ENCODE measurements at regions not wholly inside any gene's neighbourhood (a gene's known extent, or its start where the extent isn't known, plus 50 kb on each side); places are given as distances from the start of the nearest gene placed in this dataset.

DNA sequence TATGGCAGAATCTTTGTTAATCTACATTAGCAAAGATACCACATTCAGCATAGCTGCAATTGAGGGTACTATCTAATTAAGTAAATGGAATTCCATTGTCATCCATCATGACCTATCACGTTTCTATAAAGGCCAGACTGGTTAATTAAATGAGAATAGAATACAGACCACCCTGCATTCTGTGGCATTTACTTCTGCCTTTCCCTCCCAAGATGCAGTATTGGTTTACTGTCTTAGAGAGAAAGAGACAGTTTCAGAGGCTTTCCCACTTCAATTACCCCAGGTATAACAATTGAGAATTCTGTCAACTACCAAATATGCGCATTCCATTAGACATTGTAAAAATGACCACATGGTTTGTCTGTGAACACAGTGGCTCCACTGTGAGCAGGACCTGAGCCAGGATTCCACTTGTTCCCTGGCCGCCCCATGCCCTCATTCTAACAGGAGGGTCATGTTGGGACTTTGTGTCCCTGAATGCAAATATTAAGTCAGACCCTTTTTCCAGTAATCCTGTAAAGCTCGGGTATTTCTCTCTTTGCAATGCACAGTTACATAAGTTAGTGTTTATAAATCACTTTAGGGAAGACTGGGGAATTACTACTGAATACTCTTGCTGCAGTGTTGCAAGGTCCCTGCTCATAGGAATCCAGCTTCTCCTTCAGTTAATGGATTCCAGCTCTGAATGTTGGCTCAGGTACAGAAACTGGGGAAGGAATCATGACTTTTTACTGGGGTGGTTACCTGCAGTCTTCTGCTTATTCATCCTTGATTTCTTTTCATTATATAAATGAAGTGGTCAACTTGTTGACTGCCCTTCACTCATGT is 261.0 kb downstream of the PDGFC start:
- Histone ChIP-seq H3K4me2 (no peak overlapping the region), H3K27ac (no peak overlapping the region), H3K4me1 (no peaks in the 10 kb centered on the region), H3K4me3 (no peak overlapping the region), H3K9me3 (no peaks in the 10 kb centered on the region)
- POLR2A ChIA-PET, result no interaction called here
- DNase-seq (ENCODE audit: low read depth in 1 of 2, low spot score in 1 of 2), result no peak
- no peak for ATAC-seq
- CTCF ChIA-PET, result no interaction called here
- no peak for FAIRE-seq
- WGBS (ENCODE audit: missing lambda C conversion rate), result 50% methylated on average over 4 of the region's 4 CpGs
- TF ChIP-seq EHF (CRISPR knock-in tag; IDR thresholded peaks at IDR 0.05) (no peak), MYC (IDR thresholded peaks at IDR 0.05; ENCODE audit: borderline replicate concordance, low read length) (no peak), CHD4 (IDR thresholded peaks at IDR 0.05; ENCODE audit: borderline replicate concordance) (no peak)
- TF ChIP-seq, protein P1, sequence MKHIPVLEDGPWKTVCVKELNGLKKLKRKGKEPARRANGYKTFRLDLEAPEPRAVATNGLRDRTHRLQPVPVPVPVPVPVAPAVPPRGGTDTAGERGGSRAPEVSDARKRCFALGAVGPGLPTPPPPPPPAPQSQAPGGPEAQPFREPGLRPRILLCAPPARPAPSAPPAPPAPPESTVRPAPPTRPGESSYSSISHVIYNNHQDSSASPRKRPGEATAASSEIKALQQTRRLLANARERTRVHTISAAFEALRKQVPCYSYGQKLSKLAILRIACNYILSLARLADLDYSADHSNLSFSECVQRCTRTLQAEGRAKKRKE (CRISPR knock-in tag; IDR thresholded peaks at IDR 0.05; ENCODE audit: low read depth), result no peak

DNA sequence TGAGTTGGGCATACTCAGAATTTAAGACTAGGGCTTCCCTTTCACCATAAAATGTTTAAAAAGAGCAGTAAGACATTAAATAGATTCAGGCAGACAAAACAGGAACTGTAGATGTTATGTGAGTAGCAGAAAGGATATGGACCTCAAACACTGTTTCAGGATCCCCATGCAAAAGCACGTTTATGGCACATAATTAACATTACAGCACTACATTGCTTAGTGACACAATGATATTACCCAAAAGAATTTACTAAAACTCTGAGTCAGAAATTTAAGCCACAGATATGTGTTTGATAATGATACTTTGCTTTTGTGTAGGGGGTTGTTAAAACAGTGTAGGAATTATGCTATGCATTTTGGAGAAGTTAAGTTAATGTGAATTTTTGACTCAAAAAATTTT is 266.3 kb downstream of the PDGFC start:
- Histone ChIP-seq H3K9me3 (no peaks in the 10 kb centered on the region), H3K4me1 (no peaks in the 10 kb centered on the region), H3K4me2 (no peak overlapping the region), H3K27ac (no peak overlapping the region), H3K4me3 (no peak overlapping the region)
- ChIA-PET POLR2A (no interaction called here), CTCF (no interaction called here)
- FAIRE-seq (no peak), DNase-seq (ENCODE audit: low read depth in 1 of 2, low spot score in 1 of 2) (no peak), ATAC-seq (no peak)
- TF ChIP-seq BHLHE40 (IDR thresholded peaks at IDR 0.05; ENCODE audit: low read depth, low read length) (no peak), HOXA7 (CRISPR knock-in tag; IDR thresholded peaks at IDR 0.05) (no peak)
- 6% methylated on average over 1 of the region's 1 CpG for WGBS (ENCODE audit: missing lambda C conversion rate)

DNA sequence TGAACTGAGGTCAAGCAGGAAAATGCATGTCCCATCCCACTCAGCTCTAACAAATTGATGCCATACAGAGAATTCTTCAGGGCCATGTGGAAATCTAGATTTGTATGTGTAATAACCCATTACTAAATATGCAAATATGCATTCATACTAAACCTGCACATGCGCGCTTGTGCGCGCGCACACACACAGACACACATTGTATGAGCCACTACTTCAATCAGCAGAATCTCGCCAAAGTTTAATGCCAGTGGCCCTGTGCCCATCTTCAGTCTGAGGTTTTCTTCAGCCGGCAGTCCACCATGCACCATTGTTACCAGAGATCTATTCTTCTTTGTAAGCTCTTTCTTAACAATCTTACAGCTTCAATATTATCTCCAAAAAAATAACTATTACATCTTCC is 276.4 kb downstream of the PDGFC start:
- ATAC-seq (no peak), DNase-seq (ENCODE audit: low read depth in 1 of 2, low spot score in 1 of 2) (no peak), FAIRE-seq (no peak)
- WGBS (ENCODE audit: missing lambda C conversion rate), result 85% methylated on average over 7 of the region's 7 CpGs
- ChIA-PET CTCF (no interaction called here), POLR2A (no interaction called here)
- Histone ChIP-seq H3K4me3 (no peak overlapping the region), H3K4me1 (no peaks in the 10 kb centered on the region), H3K27ac (no peak overlapping the region), H3K9me3 (no peaks in the 10 kb centered on the region), H3K4me2 (no peak overlapping the region)
- TF ChIP-seq BHLHE40 (IDR thresholded peaks at IDR 0.05; ENCODE audit: low read depth, low read length), result no peak
- TF ChIP-seq FOSL2 (IDR thresholded peaks at IDR 0.05), result no peak
- no peak for TF ChIP-seq FOSL2 (CRISPR knock-in tag; IDR thresholded peaks at IDR 0.05)
- TF ChIP-seq CHD4 (IDR thresholded peaks at IDR 0.05; ENCODE audit: borderline replicate concordance), result no peak
- TF ChIP-seq RFX5 (IDR thresholded peaks at IDR 0.05), result no peak
- TF ChIP-seq MAX (IDR thresholded peaks at IDR 0.05), result no peak
- TF ChIP-seq ESRRA (IDR thresholded peaks at IDR 0.05; ENCODE audit: borderline replicate concordance, low read length), result no peak
- TF ChIP-seq CBX8 (IDR thresholded peaks at IDR 0.05), result no peak
- TF ChIP-seq, protein P2, sequence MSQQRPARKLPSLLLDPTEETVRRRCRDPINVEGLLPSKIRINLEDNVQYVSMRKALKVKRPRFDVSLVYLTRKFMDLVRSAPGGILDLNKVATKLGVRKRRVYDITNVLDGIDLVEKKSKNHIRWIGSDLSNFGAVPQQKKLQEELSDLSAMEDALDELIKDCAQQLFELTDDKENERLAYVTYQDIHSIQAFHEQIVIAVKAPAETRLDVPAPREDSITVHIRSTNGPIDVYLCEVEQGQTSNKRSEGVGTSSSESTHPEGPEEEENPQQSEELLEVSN (IDR thresholded peaks at IDR 0.05; ENCODE audit: borderline replicate concordance, low read depth), result no peak
- TF ChIP-seq CBX2 (IDR thresholded peaks at IDR 0.05; ENCODE audit: borderline replicate concordance, low read depth), result no peak
- TF ChIP-seq, protein P3, sequence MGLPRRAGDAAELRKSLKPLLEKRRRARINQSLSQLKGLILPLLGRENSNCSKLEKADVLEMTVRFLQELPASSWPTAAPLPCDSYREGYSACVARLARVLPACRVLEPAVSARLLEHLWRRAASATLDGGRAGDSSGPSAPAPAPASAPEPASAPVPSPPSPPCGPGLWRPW (IDR thresholded peaks at IDR 0.05), result no peak
- no peak for TF ChIP-seq SREBF2 (IDR thresholded peaks at IDR 0.05)
- TF ChIP-seq FOXS1 (CRISPR knock-in tag; IDR thresholded peaks at IDR 0.05), result no peak
- no peak for TF ChIP-seq KDM5A (IDR thresholded peaks at IDR 0.05)

DNA sequence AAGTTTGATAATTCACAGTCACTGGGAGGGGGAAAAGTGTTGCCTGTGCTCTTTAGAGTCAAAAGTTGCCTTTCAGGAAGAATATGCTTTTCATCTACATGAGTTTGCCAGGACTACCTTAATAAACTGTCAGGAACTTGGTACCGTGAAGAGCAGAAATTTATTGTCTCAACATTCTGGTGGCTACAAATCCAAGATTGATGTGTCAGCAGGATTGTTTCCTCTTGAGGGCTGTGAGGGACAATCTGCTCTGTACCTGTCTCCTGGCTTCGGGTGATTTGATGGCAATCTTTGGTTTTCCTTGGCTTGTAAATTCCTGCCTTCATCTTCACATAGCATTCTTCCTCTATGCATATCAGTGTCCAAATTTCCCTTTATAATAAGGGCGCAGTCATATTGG is 277.2 kb downstream of the PDGFC start:
- H3K27ac ChIP-seq, result no peak overlapping the region
- H3K4me1 ChIP-seq, result no peaks in the 10 kb centered on the region
- TF ChIP-seq MAFK (IDR thresholded peaks at IDR 0.05; ENCODE audit: partially characterized antibody) (peak; percentile 47), RNF2 (IDR thresholded peaks at IDR 0.05; ENCODE audit: borderline replicate concordance, low read depth) (no peak)
- H3K9me3 ChIP-seq, result no peaks in the 10 kb centered on the region
- ATAC-seq, result no peak
- ChIA-PET POLR2A (no interaction called here), CTCF (no interaction called here)
- no peak for DNase-seq (ENCODE audit: low read depth in 1 of 2, low spot score in 1 of 2)
- FAIRE-seq, result no peak
- WGBS (ENCODE audit: missing lambda C conversion rate), result 81% methylated on average over 3 of the region's 3 CpGs
- H3K4me3 ChIP-seq, result no peak overlapping the region
- no peak overlapping the region for H3K4me2 ChIP-seq

Measured in A549 (cell line).